H9 (cell line): ENCODE measurements at regions not wholly inside any gene's neighbourhood (a gene's known extent, or its start where the extent isn't known, plus 50 kb on each side); places are given as distances from the start of the nearest gene placed in this dataset.

ENCODE experiments used
- DNase-seq: peaks from one replicate; pipeline ENCODE4 v3.0.0-alpha.2; 2017
- H2AFZ ChIP-seq: one replicate; pipeline ENCODE4 v1.6.1; 2013; ENCODE audit warnings: mild to moderate bottlenecking, low read length, control low read depth, moderate library complexity
- H2AK5ac ChIP-seq: 2 replicates; pipeline ENCODE4 v1.6.1; 2013; ENCODE audit warnings: low read length, control low read depth, mixed read lengths; ENCODE audit not compliant: insufficient read length
- H2BK120ac ChIP-seq: one replicate; pipeline ENCODE4 v1.6.1; 2013; ENCODE audit warnings: low read depth, mild to moderate bottlenecking, low read length, control low read depth, inconsistent platforms; ENCODE audit not compliant: poor library complexity, severe bottlenecking
- H2BK12ac ChIP-seq: 2 replicates; pipeline ENCODE4 v1.6.1; 2013; ENCODE audit warnings: low read length, control low read depth, mixed read lengths, low read depth; ENCODE audit not compliant: insufficient read length
- H2BK15ac ChIP-seq: 2 replicates; pipeline ENCODE4 v1.6.1; 2013; ENCODE audit warnings: low read depth, low read length, control low read depth
- H2BK20ac ChIP-seq: one replicate; pipeline ENCODE4 v1.6.1; 2013; ENCODE audit warnings: low read depth, mild to moderate bottlenecking, low read length, control low read depth, inconsistent platforms; ENCODE audit not compliant: poor library complexity, severe bottlenecking
- H2BK5ac ChIP-seq: 2 replicates; pipeline ENCODE4 v1.6.1; 2013; ENCODE audit warnings: low read length, control low read depth, mixed read lengths; ENCODE audit not compliant: insufficient read length
- H3K14ac ChIP-seq: 2 replicates; pipeline ENCODE4 v1.6.1; 2013; ENCODE audit warnings: low read length, control low read depth; ENCODE audit not compliant: insufficient read depth
- H3K18ac ChIP-seq: 2 replicates; pipeline ENCODE4 v1.6.1; 2013; ENCODE audit warnings: low read depth, mild to moderate bottlenecking, mixed read lengths, low read length, control low read depth; ENCODE audit not compliant: insufficient read length
- H3K23ac ChIP-seq: 2 replicates; pipeline ENCODE4 v1.6.1; 2013; ENCODE audit warnings: low read length, control low read depth, mixed read lengths, low read depth; ENCODE audit not compliant: insufficient read length
- H3K23me2 ChIP-seq: 2 replicates; pipeline ENCODE4 v1.6.1; 2013; ENCODE audit warnings: low read depth, mild to moderate bottlenecking, mixed read lengths, low read length, control low read depth; ENCODE audit not compliant: insufficient read length, poor library complexity, severe bottlenecking
- H3K27ac ChIP-seq: 2 replicates; pipeline ENCODE4 v1.5.1; 2013; ENCODE audit warnings: low read length, control low read depth, mixed read lengths, low read depth; ENCODE audit not compliant: insufficient read length
- H3K27me3 ChIP-seq: 2 replicates; pipeline ENCODE4 v1.6.1; 2013; ENCODE audit warnings: low read length, control low read depth, inconsistent platforms; ENCODE audit not compliant: insufficient read depth
- H3K4ac ChIP-seq: 2 replicates; pipeline ENCODE4 v1.6.1; 2013; ENCODE audit warnings: low read depth, mild to moderate bottlenecking, control low read depth, inconsistent platforms, low read length, moderate library complexity
- H3K4me1 ChIP-seq: 2 replicates; pipeline ENCODE4 v1.6.1; 2013; ENCODE audit warnings: low read length, control low read depth, inconsistent platforms; ENCODE audit not compliant: insufficient read depth
- H3K4me2 ChIP-seq: 2 replicates; pipeline ENCODE4 v1.6.1; 2013; ENCODE audit warnings: low read length, control low read depth, mixed read lengths; ENCODE audit not compliant: insufficient read length, insufficient read depth
- H3K56ac ChIP-seq: 2 replicates; pipeline ENCODE4 v1.6.1; 2013; ENCODE audit warnings: low read depth, mild to moderate bottlenecking, mixed read lengths, low read length, control low read depth; ENCODE audit not compliant: insufficient read length
- H3K79me1 ChIP-seq: 2 replicates; pipeline ENCODE4 v1.6.1; 2013; ENCODE audit warnings: low read depth, mild to moderate bottlenecking, moderate library complexity, low read length, control low read depth, inconsistent platforms; ENCODE audit not compliant: insufficient read depth, poor library complexity, severe bottlenecking
- H3K79me2 ChIP-seq: 2 replicates; pipeline ENCODE4 v1.6.1; 2013; ENCODE audit warnings: low read length, control low read depth, inconsistent platforms; ENCODE audit not compliant: insufficient read depth
- H3K9ac ChIP-seq: 2 replicates; pipeline ENCODE4 v1.6.1; 2013; ENCODE audit warnings: low read length, control low read depth, mixed read lengths; ENCODE audit not compliant: insufficient read length; ENCODE audit errors: extremely low read depth
- H3K9me3 ChIP-seq: one replicate; pipeline ENCODE4 v1.6.1; 2013; ENCODE audit warnings: low read depth, low read length, inconsistent platforms; ENCODE audit not compliant: control insufficient read depth
- H3T11ph ChIP-seq: one replicate; pipeline ENCODE4 v1.6.1; 2013; ENCODE audit warnings: mild to moderate bottlenecking, low read length, control low read depth, inconsistent platforms
- H4K20me1 ChIP-seq: one replicate; pipeline ENCODE4 v1.6.1; 2013; ENCODE audit not compliant: control insufficient read depth, insufficient read length, insufficient read depth
- H4K5ac ChIP-seq: 2 replicates; pipeline ENCODE4 v1.6.1; 2013; ENCODE audit warnings: low read depth, mild to moderate bottlenecking, mixed read lengths, low read length, control low read depth; ENCODE audit not compliant: insufficient read length
- H4K8ac ChIP-seq: replicated peaks from 2 replicates; pipeline ENCODE4 v1.6.1; 2013; ENCODE audit warnings: low read length, control low read depth, mixed read lengths, low read depth; ENCODE audit not compliant: insufficient read length
- H4K91ac ChIP-seq: 2 replicates; pipeline ENCODE4 v1.6.1; 2013; ENCODE audit warnings: low read depth, mild to moderate bottlenecking, moderate library complexity, mixed read lengths, low read length, control low read depth; ENCODE audit not compliant: insufficient read length
- H3K27ac Mint-ChIP-seq, 3 experiments: 2 replicates in 2 of 3; 3 replicates in 1 of 3; pipeline ENCODE4 v1.8.0; 2020 to 2021; ENCODE audit warnings: mixed read lengths in 3 of 3, mild to moderate bottlenecking in 1 of 3, moderate library complexity in 1 of 3
- H3K27me3 Mint-ChIP-seq: 2 replicates; pipeline ENCODE4 v1.8.0; 2021; ENCODE audit warnings: low read depth, mild to moderate bottlenecking, moderate library complexity, mixed read lengths
- H3K36me3 Mint-ChIP-seq, 3 experiments: 2 replicates in 2 of 3; 3 replicates in 1 of 3; pipeline ENCODE4 v1.8.0; 2020 to 2021; ENCODE audit warnings: low read depth in 3 of 3, mixed read lengths in 3 of 3; ENCODE audit not compliant: insufficient read depth in 1 of 3
- H3K4me1 Mint-ChIP-seq, 2 experiments: 2 replicates each; pipeline ENCODE4 v1.8.0; 2020; ENCODE audit warnings: mixed read lengths in 2 of 2
- H3K4me3 Mint-ChIP-seq, 2 experiments: 2 replicates in 1 of 2; 3 replicates in 1 of 2; pipeline ENCODE4 v1.8.0; 2020 to 2021; ENCODE audit warnings: mild to moderate bottlenecking in 2 of 2, mixed read lengths in 2 of 2, moderate library complexity in 1 of 2
- H3K9me3 Mint-ChIP-seq, 2 experiments: 2 replicates in 1 of 2; 3 replicates in 1 of 2; pipeline ENCODE4 v1.8.0; 2020; ENCODE audit warnings: mild to moderate bottlenecking in 2 of 2, mixed read lengths in 2 of 2, moderate library complexity in 1 of 2
- CTCF ChIP-seq: fragments of 200-600 bp; sonication (generic); conservative IDR thresholded peaks from 3 replicates; pipeline ENCODE4 v1.8.0; 2021; ENCODE audit warnings: antibody characterized with exemption, mild to moderate bottlenecking
- WGBS: extraction: QIAGEN DNeasy Blood & Tissue Kit; methylation state at CpG from one replicate; pipeline ENCODE4 v1.1.7; 2013; ENCODE audit warnings: missing lambda C conversion rate, low lambda C conversion rate, mixed read lengths; ENCODE audit not compliant: insufficient read length; ENCODE audit errors: extremely low coverage; 5-methylcytosine and 5-hydroxymethylcytosine counted together

- Histone ChIP-seq H3K79me1 (no peaks in the 10 kb centered on the region), H3K4me1 (no peaks in the 10 kb centered on the region), H4K8ac (no peak overlapping the region), H3K4ac (no peak overlapping the region), H3K56ac (no peak overlapping the region), H3K23ac (no peak overlapping the region), H4K91ac (no peak overlapping the region), H3K27me3 (no peaks in the 10 kb centered on the region), H3K4me2 (no peak overlapping the region), H4K20me1 (no peaks in the 10 kb centered on the region), H2BK120ac (no peak overlapping the region), H2BK15ac (no peak overlapping the region), H3K9ac (no peak overlapping the region), H3K23me2 (no peaks in the 10 kb centered on the region), H4K5ac (no peak overlapping the region), H2AFZ (no peak overlapping the region), H3K14ac (no peak overlapping the region), H2AK5ac (no peak overlapping the region), H3T11ph (no peak overlapping the region), H3K18ac (no peak overlapping the region), H3K79me2 (no peaks in the 10 kb centered on the region), H3K27ac (no peak overlapping the region), H2BK12ac (no peak overlapping the region), H2BK5ac (no peak overlapping the region), H3K9me3 (no peaks in the 10 kb centered on the region), H2BK20ac (no peak overlapping the region)
- TF ChIP-seq CTCF, result no peak
- Mint-ChIP-seq H3K4me3 (no peak overlapping the region), H3K4me1 (peaks cover 0 to 4% of the 10 kb centered on the region in 2 experiments; a peak in 2 of 4 replicates), H3K27me3 (peaks cover 2% of the 10 kb centered on the region; the same call in 1 of the 2 replicates), H3K27ac (no peak overlapping the region), H3K9me3 (no peaks in the 10 kb centered on the region), H3K36me3 (no peaks in the 10 kb centered on the region)
- no peak for DNase-seq
- no CpG with 5 or more reads among the region's 7 CpGs for WGBS
These were observed 51.6 kb upstream of the TAB2 start for GRCh38 chr6:149265945-149266344.
